ENCODE measurements at regions not wholly inside any gene's neighbourhood (a gene's known extent, or its start where the extent isn't known, plus 50 kb on each side); places are given as distances from the start of the nearest gene placed in this dataset.

- no peak for DNase-seq
These were observed 175.9 kb downstream of the ZDHHC21 start for GRCh38 chr9:14517154-14517906.

GRCh38 chr9:14516656-14517055 is 176.6 kb downstream of the ZDHHC21 start:
- no peak for DNase-seq

DNA sequence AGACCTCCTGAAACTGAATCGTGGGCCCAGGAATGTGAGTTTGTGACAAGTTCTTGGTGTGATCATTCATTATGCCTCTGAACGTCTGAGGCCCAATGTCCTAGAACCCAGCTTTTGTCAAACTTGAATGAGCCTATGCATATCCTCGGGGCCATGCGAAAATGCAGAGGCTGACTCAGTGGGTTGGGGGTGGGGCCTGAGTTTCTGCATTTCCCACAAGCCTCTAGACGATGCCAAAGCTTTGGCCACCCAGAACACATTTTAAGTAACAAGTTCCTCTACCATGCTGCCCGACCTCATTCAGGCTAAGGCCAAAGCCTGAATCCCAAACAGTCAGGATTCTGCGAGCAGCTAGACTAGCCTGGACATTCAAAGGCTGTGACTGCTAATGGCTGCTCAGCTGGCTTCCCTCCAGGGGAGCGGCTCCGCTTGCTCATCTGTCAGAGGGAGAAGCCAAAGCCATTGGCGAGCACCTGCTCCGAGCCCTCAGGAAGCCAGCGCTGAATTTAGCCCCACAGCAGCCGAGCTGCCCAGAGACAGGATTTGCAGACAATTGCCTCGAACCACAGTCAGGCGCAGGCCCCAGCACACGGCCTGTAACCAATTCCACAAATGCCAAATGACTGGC is 177.5 kb downstream of the ZDHHC21 start:
- no peak for DNase-seq

- no peak for DNase-seq
These were observed 178.2 kb downstream of the ZDHHC21 start for GRCh38 chr9:14515049-14515448.

DNA sequence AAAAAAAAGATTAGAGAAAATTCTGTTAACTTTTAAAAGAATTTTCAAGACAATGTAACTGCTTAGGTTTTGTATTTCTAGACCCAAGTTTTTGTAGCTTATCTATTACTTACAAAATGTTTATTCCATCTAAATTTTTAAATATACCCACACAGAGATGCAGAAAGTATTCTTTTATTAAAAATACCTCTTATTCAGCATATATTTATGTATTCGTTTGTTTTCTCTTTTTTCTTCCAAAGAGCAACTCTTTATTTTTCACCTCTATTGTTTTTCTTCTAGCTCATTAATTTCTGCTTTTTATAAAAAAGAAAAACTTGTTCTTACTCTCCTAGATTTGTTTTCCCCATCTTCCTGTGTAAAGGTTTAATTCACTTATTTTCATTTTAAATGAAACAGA is 180.3 kb downstream of the ZDHHC21 start:
- no peak for DNase-seq

DNA sequence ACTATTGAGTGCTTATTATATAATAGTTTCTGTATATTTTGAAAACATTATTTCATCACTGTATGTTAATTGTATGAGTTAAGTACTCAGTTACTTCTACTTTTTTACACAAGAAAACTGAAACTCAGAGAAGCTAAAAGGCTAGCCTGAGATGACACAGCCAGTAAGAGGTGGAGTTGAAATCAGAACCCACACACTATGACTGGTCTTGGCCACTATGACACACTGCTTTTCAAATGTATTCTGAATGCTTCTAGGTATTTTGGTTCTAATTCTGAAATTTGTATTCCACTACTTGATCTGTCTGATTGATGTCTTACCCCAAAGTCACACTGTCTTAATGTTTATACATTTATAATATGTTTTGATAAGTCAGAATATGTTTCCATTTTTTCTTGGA is 181.8 kb downstream of the ZDHHC21 start:
- no peak for DNase-seq

DNA sequence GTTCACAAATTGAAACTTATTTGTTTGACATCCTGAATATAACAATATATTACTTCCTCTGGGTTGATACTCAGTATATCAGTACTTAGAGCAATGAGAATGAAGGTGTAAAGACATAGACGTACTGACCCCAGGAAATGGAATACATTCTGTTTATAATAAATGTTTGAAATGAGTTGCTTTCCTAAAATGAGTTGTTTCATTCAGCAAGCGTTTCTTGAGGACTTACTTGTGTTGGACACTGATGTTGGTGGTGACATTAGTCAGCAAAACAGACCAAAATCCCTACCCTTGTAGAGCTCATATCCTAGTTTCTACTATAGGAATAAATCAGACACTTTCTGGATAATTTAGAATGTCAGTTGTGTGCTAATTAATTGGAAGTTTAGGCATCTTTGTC is 184.3 kb downstream of the ZDHHC21 start:
- DNase-seq, result no peak

DNA sequence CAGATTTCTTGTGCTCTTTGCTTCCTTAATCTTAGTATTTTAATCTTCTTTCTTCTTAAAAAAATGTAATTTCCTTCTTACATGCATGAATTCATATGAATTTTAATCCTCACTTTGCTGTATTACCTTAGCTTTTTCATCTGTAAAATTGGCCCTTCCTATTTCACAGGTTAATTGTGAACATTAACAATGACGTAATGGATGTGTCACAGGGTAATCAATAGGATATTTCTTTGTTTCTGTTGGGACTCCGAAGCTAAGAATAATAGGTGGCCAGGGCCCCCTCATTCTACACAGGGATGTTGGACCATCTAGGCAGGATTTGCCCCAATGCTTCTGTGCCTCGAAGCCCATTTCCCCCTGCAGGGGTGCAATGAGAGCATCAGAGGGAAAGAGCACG is 187.4 kb upstream of the NFIB start:
- DNase-seq, result no peak

DNA sequence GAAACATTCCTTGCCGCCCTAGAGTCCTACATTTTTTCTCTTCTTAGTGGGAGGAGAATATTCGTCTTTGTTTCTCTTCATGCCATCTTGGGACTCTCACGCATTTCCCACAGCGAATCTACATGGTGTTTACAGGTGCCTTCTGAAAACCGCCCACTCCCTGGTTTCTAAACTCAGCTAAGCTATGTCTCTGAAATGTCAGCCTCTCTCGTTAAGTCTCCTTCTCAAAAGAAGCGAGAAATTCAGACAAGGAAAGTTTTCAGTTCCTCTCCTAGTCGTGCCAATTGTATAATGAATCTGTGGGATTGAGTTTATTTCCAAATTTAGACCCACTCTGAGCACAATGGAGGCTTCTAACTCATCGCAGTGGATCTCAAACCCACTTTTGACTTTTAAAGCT is 186.8 kb upstream of the NFIB start:
- DNase-seq, result no peak

- DNase-seq, result no peak
These were observed 186.0 kb upstream of the NFIB start for GRCh38 chr9:14499976-14500375.

DNA sequence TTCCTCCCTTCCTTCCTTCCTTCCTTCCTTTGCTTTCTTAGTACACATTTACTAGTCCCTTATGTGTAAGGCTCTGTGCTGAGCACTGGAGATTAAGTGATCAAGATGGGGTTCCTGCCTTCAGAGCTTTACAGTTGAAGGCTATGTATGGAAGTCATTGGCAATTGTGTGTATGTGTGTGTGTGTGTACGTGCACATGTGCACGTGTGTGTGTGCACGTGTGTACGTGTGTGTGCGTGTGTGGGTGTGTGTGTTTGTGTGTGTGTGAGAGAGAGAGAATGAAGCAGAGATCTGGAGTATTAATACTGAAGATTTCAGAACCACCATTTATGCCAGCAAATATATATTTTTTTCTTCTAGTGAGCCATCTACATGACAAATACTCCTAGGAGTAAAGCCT is 184.9 kb upstream of the NFIB start:
- DNase-seq, result no peak

GRCh38 chr9:14497476-14497875 is 183.5 kb upstream of the NFIB start:
- no peak for DNase-seq

- no peak for DNase-seq
These were observed 174.7 kb upstream of the NFIB start for GRCh38 chr9:14488421-14489190.

DNA sequence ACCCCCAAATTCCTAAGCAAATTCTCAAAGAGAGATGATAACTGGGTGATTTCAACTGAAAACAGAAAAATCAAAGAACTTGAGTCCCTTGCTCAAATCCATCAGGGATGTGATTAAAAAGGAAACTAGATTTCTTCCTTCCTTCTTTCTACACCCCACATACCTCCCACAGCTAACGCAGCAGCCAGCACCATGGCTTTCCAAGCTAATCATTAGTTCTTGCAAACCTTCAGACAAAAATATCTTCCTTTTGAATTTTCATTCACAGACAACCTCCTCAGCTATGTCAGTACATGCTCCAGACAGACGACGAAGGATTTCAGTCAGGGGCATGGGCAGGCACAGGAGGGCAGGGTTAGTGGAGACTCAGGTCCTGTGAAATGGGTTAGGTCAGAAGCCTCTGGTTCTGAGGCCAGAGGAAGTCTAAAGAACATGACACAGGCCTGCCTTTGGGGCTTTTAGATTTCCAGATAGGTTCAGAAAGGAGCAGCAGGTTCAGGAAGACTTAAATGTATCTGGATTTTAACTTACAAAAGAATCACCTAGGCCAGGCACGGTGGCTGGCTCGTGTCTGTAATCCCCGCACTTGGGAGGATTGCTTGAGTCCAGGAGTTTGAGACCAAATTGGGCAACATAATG is 173.7 kb upstream of the NFIB start:
- no peak for DNase-seq

DNA sequence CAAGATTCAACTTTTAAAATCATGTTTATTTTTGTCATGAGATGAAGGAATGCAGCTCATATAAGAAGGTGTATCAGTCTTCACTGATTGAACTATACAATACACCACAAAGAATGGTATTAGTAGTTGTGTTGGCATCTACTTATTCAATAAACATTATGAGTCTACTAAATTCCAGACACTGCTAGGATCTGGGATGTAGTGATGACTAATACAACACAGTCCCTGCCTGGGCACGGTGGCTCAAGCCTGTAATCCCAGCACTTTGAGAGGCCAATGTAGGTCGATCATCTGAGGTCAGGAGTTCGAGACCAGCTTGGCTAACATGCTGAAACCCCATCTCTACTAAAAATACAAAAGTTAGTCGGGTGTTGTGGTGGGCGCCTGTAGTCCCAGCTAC is 171.4 kb upstream of the NFIB start:
- DNase-seq, result no peak

- DNase-seq, result no peak
These were observed 168.9 kb upstream of the NFIB start for GRCh38 chr9:14482856-14483255.

- no peak for DNase-seq
These were observed 166.6 kb upstream of the NFIB start for GRCh38 chr9:14480526-14480925.

GRCh38 chr9:14479163-14479560 is 165.2 kb upstream of the NFIB start:
- no peak for DNase-seq

GRCh38 chr9:14478175-14479162 is 164.5 kb upstream of the NFIB start:
- no peak for DNase-seq

DNA sequence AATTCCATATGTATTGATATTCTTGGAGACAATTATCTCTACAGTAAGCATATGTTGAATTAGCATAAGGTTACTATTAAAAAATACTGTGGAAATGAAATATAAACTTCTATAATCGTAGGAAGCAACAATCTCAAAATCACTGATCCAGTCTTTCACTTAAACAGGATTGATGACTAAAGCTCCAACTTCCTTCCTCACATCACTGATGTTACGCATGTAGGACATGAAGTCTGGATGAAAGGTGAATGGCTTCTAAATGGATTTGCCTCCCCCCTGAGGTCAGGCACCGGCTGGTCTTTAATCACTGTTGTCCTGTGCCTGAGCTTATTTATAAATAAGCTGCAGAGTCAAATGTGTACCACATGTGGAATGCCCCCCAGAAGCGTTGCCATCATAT is 157.1 kb upstream of the NFIB start:
- DNase-seq, result no peak

GRCh38 chr9:14467675-14468374 is 153.9 kb upstream of the NFIB start:
- DNase-seq, result no peak

- DNase-seq, result no peak
These were observed 152.9 kb upstream of the NFIB start for GRCh38 chr9:14466828-14467227.

All from activated CD8-positive, alpha-beta memory T cell treated with anti-CD3 and anti-CD28 coated beads, Interleukin-2, amount 50 U/mL, for 48 hours (primary cell).